Astrocyte (in vitro differentiated cells and primary cell): ENCODE measurements at regions not wholly inside any gene's neighbourhood (a gene's known extent, or its start where the extent isn't known, plus 50 kb on each side); places are given as distances from the start of the nearest gene placed in this dataset.

Experiments used
- DNase-seq: peaks from one replicate; pipeline ENCODE4 v3.0.0-alpha.2; 2010; ENCODE audit warnings: low read depth
- FAIRE-seq: peaks from 2 replicates; lab custom pipeline; 2011; peaks lifted over from hg19 to GRCh38; lab: Jason Lieb, UNC
- H2AFZ ChIP-seq: 2 replicates; pipeline ENCODE4 v1.6.0; 2012; ENCODE audit warnings: low read depth, low read length, inconsistent platforms
- H3K27ac ChIP-seq: 2 replicates; pipeline ENCODE4 v1.5.1; 2011; ENCODE audit warnings: low read depth, low read length, inconsistent platforms
- H3K27me3 ChIP-seq: 2 replicates; pipeline ENCODE4 v1.6.0; 2011; ENCODE audit warnings: low read length, inconsistent platforms; ENCODE audit not compliant: insufficient read depth
- H3K36me3 ChIP-seq: 2 replicates; pipeline ENCODE4 v1.5.1; 2011; ENCODE audit warnings: low read length, inconsistent platforms; ENCODE audit not compliant: insufficient read depth
- H3K4me1 ChIP-seq: 2 replicates; pipeline ENCODE4 v1.5.1; 2011; ENCODE audit warnings: low read length, inconsistent platforms; ENCODE audit not compliant: insufficient read depth
- H3K4me2 ChIP-seq: 2 replicates; pipeline ENCODE4 v1.6.0; 2012; ENCODE audit warnings: low read length, inconsistent platforms
- H3K4me3 ChIP-seq: 2 replicates; pipeline ENCODE4 v1.5.1; 2011; ENCODE audit warnings: low read depth, mild to moderate bottlenecking, low read length, inconsistent platforms; ENCODE audit not compliant: insufficient read depth
- H3K79me2 ChIP-seq: 2 replicates; pipeline ENCODE4 v1.6.0; 2012; ENCODE audit warnings: mild to moderate bottlenecking, low read length, inconsistent platforms; ENCODE audit not compliant: insufficient read depth
- H3K9ac ChIP-seq: 2 replicates; pipeline ENCODE4 v1.6.0; 2012; ENCODE audit warnings: mild to moderate bottlenecking, low read length, inconsistent platforms
- H3K9me3 ChIP-seq: 2 replicates; pipeline ENCODE4 v1.5.1; 2012; ENCODE audit warnings: low read depth, mild to moderate bottlenecking, low read length, inconsistent platforms; ENCODE audit not compliant: insufficient read depth
- H4K20me1 ChIP-seq: 2 replicates; pipeline ENCODE4 v1.6.0; 2012; ENCODE audit warnings: low read length, inconsistent platforms; ENCODE audit not compliant: insufficient read depth
- H3K27ac Mint-ChIP-seq: one replicate; pipeline ENCODE4 v1.8.0; 2021; ENCODE audit warnings: mild to moderate bottlenecking, mixed read lengths; ENCODE audit not compliant: unreplicated experiment
- H3K27me3 Mint-ChIP-seq: one replicate; pipeline ENCODE4 v1.8.0; 2021; ENCODE audit warnings: low read depth, mixed read lengths; ENCODE audit not compliant: unreplicated experiment
- H3K36me3 Mint-ChIP-seq: one replicate; pipeline ENCODE4 v1.8.0; 2021; ENCODE audit warnings: low read depth, mixed read lengths; ENCODE audit not compliant: unreplicated experiment
- H3K4me1 Mint-ChIP-seq: one replicate; pipeline ENCODE4 v1.8.0; 2021; ENCODE audit warnings: low read depth, mixed read lengths; ENCODE audit not compliant: unreplicated experiment
- H3K4me3 Mint-ChIP-seq: one replicate; pipeline ENCODE4 v1.8.0; 2021; ENCODE audit warnings: mild to moderate bottlenecking, moderate library complexity, mixed read lengths; ENCODE audit not compliant: unreplicated experiment
- H3K9me3 Mint-ChIP-seq: one replicate; pipeline ENCODE4 v1.8.0; 2021; ENCODE audit warnings: mild to moderate bottlenecking, mixed read lengths; ENCODE audit not compliant: unreplicated experiment
- CTCF ChIP-seq: IDR thresholded peaks from 2 replicates; pipeline ENCODE4 v1.5.1; 2011; ENCODE audit warnings: low read depth, mild to moderate bottlenecking, inconsistent platforms, low read length, moderate library complexity; ENCODE audit not compliant: insufficient read depth
- EZH2 ChIP-seq: IDR thresholded peaks from 2 replicates; pipeline ENCODE4 v1.6.1; 2012; ENCODE audit warnings: mild to moderate bottlenecking, low read length, inconsistent platforms; ENCODE audit not compliant: insufficient read depth

- no peaks in the 10 kb centered on the region for H3K9me3 Mint-ChIP-seq
- Histone ChIP-seq H3K9me3 (peaks cover 7% of the 10 kb centered on the region), H4K20me1 (no peaks in the 10 kb centered on the region), H3K36me3 (no peaks in the 10 kb centered on the region), H3K4me1 (no peaks in the 10 kb centered on the region), H3K4me3 (no peak overlapping the region), H3K9ac (no peak overlapping the region), H3K4me2 (no peak overlapping the region), H2AFZ (no peak overlapping the region), H3K27ac (no peak overlapping the region), H3K79me2 (no peaks in the 10 kb centered on the region), H3K27me3 (no peaks in the 10 kb centered on the region)
- H3K4me1 Mint-ChIP-seq: no peaks in the 10 kb centered on the region
- no peaks in the 10 kb centered on the region for H3K27me3 Mint-ChIP-seq
- H3K36me3 Mint-ChIP-seq: no peaks in the 10 kb centered on the region
- FAIRE-seq (no peak), DNase-seq (no peak)
- H3K4me3 Mint-ChIP-seq: no peak overlapping the region
- TF ChIP-seq CTCF: no peak
- TF ChIP-seq EZH2: no peak
- no peak overlapping the region for H3K27ac Mint-ChIP-seq
These were observed 150.6 kb downstream of the SI start for GRCh38 chr3:164927728-164928127.

DNA sequence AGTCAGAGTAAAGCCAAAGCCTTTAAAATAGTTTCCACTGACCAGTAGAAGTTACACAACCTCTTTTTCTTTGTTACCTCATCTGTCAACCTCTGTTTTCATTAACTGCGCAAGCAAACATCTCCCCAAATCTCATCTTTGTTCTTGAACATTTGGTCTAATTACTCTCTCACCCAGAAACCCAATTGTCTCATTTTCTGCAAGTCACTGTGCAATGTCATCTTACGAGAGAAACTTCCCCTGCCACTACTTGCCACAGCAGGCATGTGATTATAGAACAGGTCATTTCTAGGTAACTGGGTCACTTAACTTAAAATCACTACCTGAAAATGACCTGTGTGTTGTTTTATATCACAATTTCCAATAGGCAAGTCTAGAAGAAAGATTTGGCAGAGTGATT is 159.4 kb downstream of the SI start:
- Mint-ChIP-seq H3K27ac (no peak overlapping the region), H3K4me3 (no peak overlapping the region), H3K27me3 (no peaks in the 10 kb centered on the region), H3K4me1 (no peaks in the 10 kb centered on the region), H3K36me3 (no peaks in the 10 kb centered on the region), H3K9me3 (no peaks in the 10 kb centered on the region)
- no peaks in the 10 kb centered on the region for H3K27me3 ChIP-seq
- H4K20me1 ChIP-seq: no peaks in the 10 kb centered on the region
- no peaks in the 10 kb centered on the region for H3K9me3 ChIP-seq
- H3K79me2 ChIP-seq: no peaks in the 10 kb centered on the region
- DNase-seq: no peak
- no peak overlapping the region for H3K4me2 ChIP-seq
- no peak overlapping the region for H3K27ac ChIP-seq
- H3K9ac ChIP-seq: no peak overlapping the region
- no peak for TF ChIP-seq EZH2
- no peak for TF ChIP-seq CTCF
- no peak overlapping the region for H2AFZ ChIP-seq
- H3K4me1 ChIP-seq: no peaks in the 10 kb centered on the region
- no peaks in the 10 kb centered on the region for H3K36me3 ChIP-seq
- no peak overlapping the region for H3K4me3 ChIP-seq
- FAIRE-seq: no peak

GRCh38 chr3:164912916-164913315 is 165.4 kb downstream of the SI start:
- no peaks in the 10 kb centered on the region for H3K36me3 ChIP-seq
- no peaks in the 10 kb centered on the region for H4K20me1 ChIP-seq
- Mint-ChIP-seq H3K4me3 (no peak overlapping the region), H3K27ac (no peak overlapping the region), H3K27me3 (no peaks in the 10 kb centered on the region), H3K36me3 (no peaks in the 10 kb centered on the region), H3K4me1 (no peaks in the 10 kb centered on the region), H3K9me3 (peaks cover 8% of the 10 kb centered on the region)
- FAIRE-seq (no peak), DNase-seq (no peak)
- TF ChIP-seq EZH2 (no peak), CTCF (no peak)
- no peak overlapping the region for H3K4me2 ChIP-seq
- no peak overlapping the region for H3K4me3 ChIP-seq
- no peak overlapping the region for H3K9ac ChIP-seq
- H3K27me3 ChIP-seq: no peaks in the 10 kb centered on the region
- no peaks in the 10 kb centered on the region for H3K79me2 ChIP-seq
- no peak overlapping the region for H2AFZ ChIP-seq
- H3K27ac ChIP-seq: no peak overlapping the region
- H3K4me1 ChIP-seq: no peaks in the 10 kb centered on the region
- no peaks in the 10 kb centered on the region for H3K9me3 ChIP-seq
